DND-41 (cell line): ENCODE measurements at regions not wholly inside any gene's neighbourhood (a gene's known extent, or its start where the extent isn't known, plus 50 kb on each side); places are given as distances from the start of the nearest gene placed in this dataset.

Source experiments
- ATAC-seq: fragments of 200-7000 bp; cut with Tn5 transposase; 3 replicates; pipeline ENCODE4 v1.9.1; 2021; ENCODE audit warnings: low read depth; ENCODE audit not compliant: insufficient read depth
- DNase-seq: peaks from one replicate; pipeline ENCODE4 v3.0.0-alpha.2; 2020
- H2AFZ ChIP-seq: 2 replicates; pipeline ENCODE4 v1.6.0; 2012; ENCODE audit warnings: low read depth, low read length
- H3K27ac ChIP-seq: 2 replicates; pipeline ENCODE4 v1.5.1; 2012; ENCODE audit warnings: low read length, inconsistent platforms
- H3K27me3 ChIP-seq: fragments of 200-600 bp; sonication (generic); 2 replicates; pipeline ENCODE4 v1.6.0; 2012; ENCODE audit warnings: low read length, mild to moderate bottlenecking, inconsistent platforms; ENCODE audit not compliant: insufficient read depth, poor library complexity
- H3K36me3 ChIP-seq: 2 replicates; pipeline ENCODE4 v1.5.1; 2012; ENCODE audit warnings: low read length, inconsistent platforms; ENCODE audit not compliant: insufficient read depth
- H3K4me1 ChIP-seq: 2 replicates; pipeline ENCODE4 v1.5.1; 2012; ENCODE audit warnings: mild to moderate bottlenecking, low read length; ENCODE audit not compliant: insufficient read depth
- H3K4me2 ChIP-seq: 2 replicates; pipeline ENCODE4 v1.6.0; 2012; ENCODE audit warnings: mild to moderate bottlenecking, moderate library complexity, low read length, inconsistent platforms; ENCODE audit not compliant: insufficient read depth
- H3K4me3 ChIP-seq, 2 experiments: fragments of 200-600 bp in 1 of 2; shearing (Covaris generic) in 1 of 2; 2 replicates each; pipeline ENCODE4 v1.5.1; 2012 to 2016; ENCODE audit warnings: inconsistent platforms in 2 of 2, low read length in 2 of 2, mild to moderate bottlenecking in 2 of 2, low read depth in 1 of 2, moderate library complexity in 1 of 2
- H3K79me2 ChIP-seq: 2 replicates; pipeline ENCODE4 v1.6.0; 2012; ENCODE audit warnings: low read length, inconsistent platforms; ENCODE audit not compliant: insufficient read depth
- H3K9ac ChIP-seq: 2 replicates; pipeline ENCODE4 v1.6.0; 2012; ENCODE audit warnings: low read depth, mild to moderate bottlenecking, inconsistent platforms, low read length, moderate library complexity
- H3K9me3 ChIP-seq: 2 replicates; pipeline ENCODE4 v1.5.1; 2012; ENCODE audit warnings: low read length, moderate library complexity, mild to moderate bottlenecking, inconsistent platforms; ENCODE audit not compliant: insufficient read depth, severe bottlenecking
- H4K20me1 ChIP-seq: 2 replicates; pipeline ENCODE4 v1.6.0; 2012; ENCODE audit warnings: low read length; ENCODE audit not compliant: insufficient read depth
- EZH2 ChIP-seq: IDR thresholded peaks from 3 replicates; pipeline ENCODE4 v1.6.1; 2012; ENCODE audit warnings: borderline replicate concordance, low read depth, mild to moderate bottlenecking, moderate library complexity, low read length, inconsistent platforms; ENCODE audit not compliant: severe bottlenecking
- TF ChIP-seq, protein P1 (sequence below): IDR thresholded peaks from 2 replicates; pipeline ENCODE4 v1.5.1; 2012; ENCODE audit warnings: borderline replicate concordance, low read length, moderate library complexity, mild to moderate bottlenecking; ENCODE audit not compliant: poor library complexity, severe bottlenecking; ENCODE audit errors: extremely low read depth

DNA sequence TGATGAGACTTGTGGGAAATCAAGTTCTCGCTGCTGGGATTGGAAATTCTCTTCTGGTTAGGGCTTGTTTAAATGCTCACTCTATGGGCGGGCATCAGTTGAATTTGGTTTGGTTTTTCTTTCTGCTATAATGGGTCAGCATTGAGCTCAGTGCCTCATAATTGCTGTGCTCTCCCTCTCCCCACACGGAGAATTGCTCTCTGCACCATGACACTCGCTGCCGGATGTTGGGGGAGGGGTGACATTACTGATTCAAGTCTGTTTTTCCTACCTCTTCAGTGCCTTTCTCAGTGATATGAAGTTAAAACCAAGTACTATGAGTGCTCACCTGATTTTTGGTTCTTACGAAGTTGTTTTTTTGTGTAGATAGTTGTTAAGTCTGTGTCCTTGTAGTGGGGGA is 599.6 kb downstream of the EPM2A start:
- Histone ChIP-seq H3K79me2 (no peaks in the 10 kb centered on the region), H3K27me3 (no peaks in the 10 kb centered on the region), H3K36me3 (no peaks in the 10 kb centered on the region), H4K20me1 (no peaks in the 10 kb centered on the region), H3K4me3 (no peak overlapping the region), H2AFZ (no peak overlapping the region), H3K4me1 (no peaks in the 10 kb centered on the region), H3K4me2 (no peak overlapping the region), H3K27ac (no peak overlapping the region), H3K9me3 (no peaks in the 10 kb centered on the region), H3K9ac (no peak overlapping the region)
- TF ChIP-seq, protein P1, sequence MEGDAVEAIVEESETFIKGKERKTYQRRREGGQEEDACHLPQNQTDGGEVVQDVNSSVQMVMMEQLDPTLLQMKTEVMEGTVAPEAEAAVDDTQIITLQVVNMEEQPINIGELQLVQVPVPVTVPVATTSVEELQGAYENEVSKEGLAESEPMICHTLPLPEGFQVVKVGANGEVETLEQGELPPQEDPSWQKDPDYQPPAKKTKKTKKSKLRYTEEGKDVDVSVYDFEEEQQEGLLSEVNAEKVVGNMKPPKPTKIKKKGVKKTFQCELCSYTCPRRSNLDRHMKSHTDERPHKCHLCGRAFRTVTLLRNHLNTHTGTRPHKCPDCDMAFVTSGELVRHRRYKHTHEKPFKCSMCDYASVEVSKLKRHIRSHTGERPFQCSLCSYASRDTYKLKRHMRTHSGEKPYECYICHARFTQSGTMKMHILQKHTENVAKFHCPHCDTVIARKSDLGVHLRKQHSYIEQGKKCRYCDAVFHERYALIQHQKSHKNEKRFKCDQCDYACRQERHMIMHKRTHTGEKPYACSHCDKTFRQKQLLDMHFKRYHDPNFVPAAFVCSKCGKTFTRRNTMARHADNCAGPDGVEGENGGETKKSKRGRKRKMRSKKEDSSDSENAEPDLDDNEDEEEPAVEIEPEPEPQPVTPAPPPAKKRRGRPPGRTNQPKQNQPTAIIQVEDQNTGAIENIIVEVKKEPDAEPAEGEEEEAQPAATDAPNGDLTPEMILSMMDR = no peak
- DNase-seq (no peak), ATAC-seq (no peak)

DNA sequence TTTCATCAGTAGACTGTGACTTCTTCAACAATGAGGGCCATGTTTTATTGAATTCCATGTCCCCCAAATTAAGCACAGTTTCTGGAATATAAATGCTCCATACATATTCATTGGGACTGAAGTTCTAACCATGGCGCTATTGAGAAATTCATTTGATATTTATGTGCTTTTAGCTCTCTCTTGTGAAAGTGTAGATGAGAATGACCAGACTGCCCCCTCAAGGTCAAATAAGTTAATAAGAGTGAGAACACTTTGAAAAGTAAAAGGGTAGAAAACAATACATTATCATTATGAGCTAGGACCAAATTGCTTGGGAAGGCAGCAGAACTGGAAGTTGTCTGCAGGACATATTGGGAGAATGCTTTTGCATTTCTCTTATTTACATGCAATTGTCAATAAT is 597.9 kb downstream of the EPM2A start:
- no peak for DNase-seq

DNA sequence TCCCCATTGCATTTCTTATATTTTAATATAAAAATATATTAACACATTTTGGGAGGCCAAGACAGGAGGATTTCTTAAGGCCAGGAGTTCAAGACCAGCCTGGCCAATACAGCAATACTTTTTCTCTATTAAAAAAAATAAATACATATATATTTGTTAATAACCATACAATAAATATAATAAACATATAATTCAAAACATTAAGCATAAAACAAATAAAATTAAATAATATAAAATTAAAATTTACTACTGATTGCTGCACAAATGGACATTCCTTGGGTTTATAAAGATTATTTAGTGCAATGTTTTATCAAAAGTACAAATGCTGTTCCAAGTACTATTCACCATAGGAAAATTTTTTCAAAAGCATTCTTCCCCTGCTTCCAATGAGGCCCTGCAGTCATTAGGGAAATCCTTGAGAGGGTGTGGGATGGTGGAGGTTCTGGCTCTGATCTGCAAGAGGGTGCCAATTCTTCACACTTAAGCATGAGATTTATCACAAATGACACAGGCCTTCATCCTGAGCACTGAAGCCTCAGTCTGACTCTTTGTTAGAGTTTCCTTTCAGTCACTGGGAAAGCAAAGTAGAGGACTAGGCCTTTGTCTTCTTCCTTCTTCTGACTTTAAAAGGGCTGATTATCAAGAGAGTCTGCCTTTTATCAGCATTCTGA is 596.7 kb downstream of the EPM2A start:
- no peak for ATAC-seq
- H2AFZ ChIP-seq = no peak overlapping the region
- TF ChIP-seq, protein P1 = no peak

More for the DNA sequence above, 597.9 kb downstream of the EPM2A start:
- Histone ChIP-seq H3K9ac (no peak overlapping the region), H3K4me3 (no peak overlapping the region), H4K20me1 (no peaks in the 10 kb centered on the region), H2AFZ (no peak overlapping the region), H3K9me3 (no peaks in the 10 kb centered on the region), H3K79me2 (no peaks in the 10 kb centered on the region), H3K4me2 (no peak overlapping the region), H3K27me3 (no peaks in the 10 kb centered on the region), H3K27ac (no peak overlapping the region), H3K36me3 (no peaks in the 10 kb centered on the region), H3K4me1 (no peaks in the 10 kb centered on the region)
- TF ChIP-seq EZH2 = no peak
- TF ChIP-seq, protein P1 = no peak
- no peak for ATAC-seq

More for the DNA sequence above, 596.7 kb downstream of the EPM2A start:
- H3K4me1 ChIP-seq = no peaks in the 10 kb centered on the region
- no peak for DNase-seq
- no peak overlapping the region for H3K9ac ChIP-seq
- no peaks in the 10 kb centered on the region for H3K36me3 ChIP-seq
- H3K9me3 ChIP-seq = no peaks in the 10 kb centered on the region
- H3K4me3 ChIP-seq = no peak overlapping the region
- H3K79me2 ChIP-seq = no peaks in the 10 kb centered on the region
- H3K27ac ChIP-seq = no peak overlapping the region
- no peak overlapping the region for H3K4me2 ChIP-seq
- H3K27me3 ChIP-seq = no peaks in the 10 kb centered on the region
- H4K20me1 ChIP-seq = no peaks in the 10 kb centered on the region
